ENCODE measurements at regions not wholly inside any gene's neighbourhood (a gene's known extent, or its start where the extent isn't known, plus 50 kb on each side); places are given as distances from the start of the nearest gene placed in this dataset.
A peak's percentile ranks its signal among the peaks of the same experiment; 100 is the strongest.

DNA sequence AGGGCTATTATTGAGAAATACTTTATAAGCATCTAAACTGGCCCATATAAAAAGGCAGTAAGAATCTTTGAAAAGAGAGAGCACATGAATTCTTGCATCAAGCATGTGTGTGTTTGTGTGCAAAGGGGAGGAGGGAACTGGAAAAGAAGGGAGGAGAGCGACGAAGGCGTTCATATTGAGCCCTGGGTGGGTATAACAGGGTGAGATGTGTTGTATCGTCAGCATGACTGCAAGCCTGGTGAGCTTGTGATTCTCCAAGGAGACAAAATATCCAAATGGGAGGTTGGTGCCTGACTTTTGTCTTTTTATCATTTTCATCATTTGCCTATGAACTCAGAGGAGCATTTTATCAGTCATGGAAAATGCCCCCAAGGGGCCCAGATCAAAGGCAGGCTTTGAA, 70.8 kb upstream of the PMFBP1 start:
- no peak overlapping the region for H3K9ac ChIP-seq (ENCODE audit: low read length)
- H3K4me1 ChIP-seq (ENCODE audit: insufficient read depth, low read length, severe bottlenecking): no peaks in the 10 kb centered on the region
- H3K4me2 ChIP-seq (ENCODE audit: low read length): no peak overlapping the region
- H3K9me2 ChIP-seq (ENCODE audit: low read depth, low read length): no peaks in the 10 kb centered on the region
- H3K27ac ChIP-seq (ENCODE audit: low read depth, low read length, poor library complexity, severe bottlenecking): no peak overlapping the region
- no peaks in the 10 kb centered on the region for H3K79me2 ChIP-seq (ENCODE audit: insufficient read depth, low read length)
- H3K4me3 ChIP-seq (ENCODE audit: low read depth, low read length, poor library complexity, severe bottlenecking): no peak overlapping the region
- no peaks in the 10 kb centered on the region for H4K20me1 ChIP-seq (ENCODE audit: insufficient read depth, low read length)
- no peaks in the 10 kb centered on the region for H3K36me3 ChIP-seq (ENCODE audit: insufficient read depth, low read length)
- H3K9me3 ChIP-seq (ENCODE audit: low read length): no peaks in the 10 kb centered on the region
- no peak overlapping the region for H2AFZ ChIP-seq (ENCODE audit: low read length)
- TF ChIP-seq CTCF (IDR thresholded peaks at IDR 0.05; ENCODE audit: low read length) (no peak), EZH2 (IDR thresholded peaks at IDR 0.05; ENCODE audit: borderline replicate concordance, low read length) (no peak)
- no peaks in the 10 kb centered on the region for H3K27me3 ChIP-seq (ENCODE audit: insufficient read depth, low read length)
- H3F3A ChIP-seq (ENCODE audit: insufficient read depth, low read length): no peaks in the 10 kb centered on the region

DNA sequence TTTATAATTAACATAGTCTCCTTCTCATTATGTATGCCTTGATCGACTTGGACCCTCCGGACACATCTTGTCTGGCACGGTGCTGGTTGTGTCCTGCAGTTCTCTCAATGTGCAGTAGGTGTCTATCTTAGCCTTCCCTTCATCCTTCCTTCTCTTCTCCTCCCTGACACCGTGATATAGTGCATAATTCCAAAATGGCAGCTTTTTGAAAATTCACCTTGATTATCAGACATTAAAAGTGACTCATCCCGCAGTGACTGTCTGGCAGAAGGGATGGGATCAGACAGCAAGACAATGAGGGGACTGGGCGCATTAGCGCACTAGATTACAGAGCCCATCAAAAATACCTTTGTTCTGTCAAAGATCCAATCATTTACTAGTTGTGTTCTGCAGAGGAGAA, 70.0 kb upstream of the PMFBP1 start:
- no peak overlapping the region for H3K27ac ChIP-seq (ENCODE audit: low read depth, low read length, poor library complexity, severe bottlenecking)
- peak; percentile 65 for TF ChIP-seq CTCF (IDR thresholded peaks at IDR 0.05; ENCODE audit: low read length)
- no peak for TF ChIP-seq EZH2 (IDR thresholded peaks at IDR 0.05; ENCODE audit: borderline replicate concordance, low read length)
- H2AFZ ChIP-seq (ENCODE audit: low read length): no peak overlapping the region

DNA sequence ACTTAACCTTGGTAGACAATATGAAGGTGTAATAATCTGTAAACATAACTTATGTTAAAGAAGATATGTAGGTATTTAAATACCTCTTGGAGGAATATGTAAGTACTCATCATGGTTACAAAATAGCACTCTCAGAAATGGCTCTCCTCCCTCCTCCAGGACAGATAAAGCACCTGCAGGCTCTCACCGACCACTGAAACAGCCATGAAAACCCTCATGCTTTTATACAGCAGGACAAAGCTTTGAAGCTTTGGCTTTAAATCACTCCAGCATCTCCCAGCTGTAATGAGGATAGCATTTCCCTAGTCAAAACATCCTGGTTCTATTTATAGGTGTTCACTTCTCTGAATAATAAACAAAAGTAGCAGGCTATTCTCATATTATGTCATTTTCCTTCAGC, 69.1 kb upstream of the PMFBP1 start:
- Histone ChIP-seq H3K4me1 (ENCODE audit: insufficient read depth, low read length, severe bottlenecking) (no peaks in the 10 kb centered on the region), H3K36me3 (ENCODE audit: insufficient read depth, low read length) (no peaks in the 10 kb centered on the region), H3F3A (ENCODE audit: insufficient read depth, low read length) (no peaks in the 10 kb centered on the region), H2AFZ (ENCODE audit: low read length) (no peak overlapping the region), H3K9me2 (ENCODE audit: low read depth, low read length) (no peaks in the 10 kb centered on the region), H3K79me2 (ENCODE audit: insufficient read depth, low read length) (no peaks in the 10 kb centered on the region), H3K9me3 (ENCODE audit: low read length) (no peaks in the 10 kb centered on the region), H4K20me1 (ENCODE audit: insufficient read depth, low read length) (no peaks in the 10 kb centered on the region), H3K27me3 (ENCODE audit: insufficient read depth, low read length) (no peaks in the 10 kb centered on the region), H3K27ac (ENCODE audit: low read depth, low read length, poor library complexity, severe bottlenecking) (no peak overlapping the region), H3K4me2 (ENCODE audit: low read length) (no peak overlapping the region), H3K4me3 (ENCODE audit: low read depth, low read length, poor library complexity, severe bottlenecking) (no peak overlapping the region), H3K9ac (ENCODE audit: low read length) (no peak overlapping the region)
- TF ChIP-seq CTCF (IDR thresholded peaks at IDR 0.05; ENCODE audit: low read length): no peak
- no peak for TF ChIP-seq EZH2 (IDR thresholded peaks at IDR 0.05; ENCODE audit: borderline replicate concordance, low read length)

More for the DNA sequence above, 70.0 kb upstream of the PMFBP1 start:
- no peaks in the 10 kb centered on the region for H3K9me2 ChIP-seq (ENCODE audit: low read depth, low read length)
- H3K4me1 ChIP-seq (ENCODE audit: insufficient read depth, low read length, severe bottlenecking): no peaks in the 10 kb centered on the region
- no peak overlapping the region for H3K4me3 ChIP-seq (ENCODE audit: low read depth, low read length, poor library complexity, severe bottlenecking)
- H3K27me3 ChIP-seq (ENCODE audit: insufficient read depth, low read length): no peaks in the 10 kb centered on the region
- no peak overlapping the region for H3K4me2 ChIP-seq (ENCODE audit: low read length)
- no peak overlapping the region for H3K9ac ChIP-seq (ENCODE audit: low read length)
- H3K9me3 ChIP-seq (ENCODE audit: low read length): no peaks in the 10 kb centered on the region
- no peaks in the 10 kb centered on the region for H3K79me2 ChIP-seq (ENCODE audit: insufficient read depth, low read length)
- H3F3A ChIP-seq (ENCODE audit: insufficient read depth, low read length): no peaks in the 10 kb centered on the region
- H4K20me1 ChIP-seq (ENCODE audit: insufficient read depth, low read length): no peaks in the 10 kb centered on the region
- no peaks in the 10 kb centered on the region for H3K36me3 ChIP-seq (ENCODE audit: insufficient read depth, low read length)

All from OCI-LY1 (cell line).